ENCODE measurements at regions not wholly inside any gene's neighbourhood (a gene's known extent, or its start where the extent isn't known, plus 50 kb on each side); places are given as distances from the start of the nearest gene placed in this dataset.

- no peak for TF ChIP-seq CTCF (IDR thresholded peaks at IDR 0.05)
- TF ChIP-seq POLR2AphosphoS5 (IDR thresholded peaks at IDR 0.05), result no peak
- TF ChIP-seq POLR2A (IDR thresholded peaks at IDR 0.05), result no peak
These were observed 79.9 kb downstream of the CTAGE1 start for GRCh38 chr18:22337833-22338232.
